ENCODE measurements at regions not wholly inside any gene's neighbourhood (a gene's known extent, or its start where the extent isn't known, plus 50 kb on each side); places are given as distances from the start of the nearest gene placed in this dataset.

GRCh38 chr3:117191245-117191644 lies 481.7 kb downstream of the TUSC7 start:
- TF ChIP-seq POLR2AphosphoS5 (IDR thresholded peaks at IDR 0.05) (no peak), CTCF (IDR thresholded peaks at IDR 0.05 in 8 of 11, conservative IDR thresholded peaks at IDR 0.05 in 3 of 11) (no peak)

Measured in spleen (tissue), 7 donors.